Activated CD4-positive, alpha-beta T cell treated with anti-CD3 and anti-CD28 coated beads, Interleukin-2, Interleukin-6, amounts not matched to agents 100 ng/mL and 50 ng/mL, durations not matched to agents 16 hours and 8 hours (primary cell): ENCODE measurements at regions not wholly inside any gene's neighbourhood (a gene's known extent, or its start where the extent isn't known, plus 50 kb on each side); places are given as distances from the start of the nearest gene placed in this dataset.
A peak's percentile ranks its signal among the peaks of the same experiment; 100 is the strongest.
"Not testable (repeated sequence)": the region's sequence is repeated elsewhere in the genome, so short reads cannot be mapped to it uniquely, and the experiment has no call there.

ENCODE experiments used
- DNase-seq: peaks from one replicate; pipeline ENCODE4 v3.0.0-alpha.2; 2020

- not testable (repeated sequence) for DNase-seq
Measured at GRCh38 chr1:144140243-144140642, 168.5 kb upstream of the FAM72C start.

- not testable (repeated sequence) for DNase-seq
Measured at GRCh38 chr1:144105006-144105405, 133.2 kb upstream of the FAM72C start.

GRCh38 chr1:144104000-144104677 is 132.4 kb upstream of the FAM72C start:
- DNase-seq = peak; percentile 32

DNA sequence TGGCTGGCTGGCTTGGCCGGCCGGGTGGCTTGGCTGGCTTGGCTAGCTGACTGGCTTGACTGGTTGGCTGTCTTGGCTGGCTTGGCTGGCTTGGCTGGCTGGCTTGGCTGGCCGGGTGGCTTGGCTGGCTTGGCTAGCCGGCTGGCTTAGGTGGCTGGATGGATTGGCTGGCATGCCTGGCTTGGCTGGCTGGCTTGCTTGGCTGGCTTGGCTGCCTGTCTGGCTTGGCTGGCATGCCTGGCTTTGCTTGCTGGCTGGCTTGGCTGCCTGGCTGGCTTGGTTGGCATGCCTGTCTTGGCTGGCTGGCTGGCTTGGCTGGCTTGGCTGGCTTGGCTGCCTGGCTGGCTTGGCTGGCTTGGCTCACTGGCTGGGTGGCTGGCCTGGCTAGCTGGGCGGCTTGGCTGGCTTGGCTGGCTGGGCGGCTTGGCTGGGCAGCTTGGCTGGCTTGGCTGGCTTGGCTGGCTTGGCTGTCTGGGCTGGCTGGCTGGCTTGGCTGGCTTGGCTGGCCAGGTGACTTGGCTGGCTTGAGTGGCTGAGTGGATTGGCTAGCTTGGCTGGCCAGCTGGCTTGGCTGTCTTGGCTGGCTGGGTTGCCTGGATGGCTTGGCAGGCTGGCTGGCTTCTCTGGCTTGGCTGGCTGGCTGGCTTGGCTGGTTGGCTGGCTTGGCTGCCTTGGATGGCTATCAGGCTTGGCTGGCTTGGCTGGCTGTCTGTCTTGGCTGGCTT is 131.5 kb upstream of the FAM72C start:
- DNase-seq = peak; percentile 39

DNA sequence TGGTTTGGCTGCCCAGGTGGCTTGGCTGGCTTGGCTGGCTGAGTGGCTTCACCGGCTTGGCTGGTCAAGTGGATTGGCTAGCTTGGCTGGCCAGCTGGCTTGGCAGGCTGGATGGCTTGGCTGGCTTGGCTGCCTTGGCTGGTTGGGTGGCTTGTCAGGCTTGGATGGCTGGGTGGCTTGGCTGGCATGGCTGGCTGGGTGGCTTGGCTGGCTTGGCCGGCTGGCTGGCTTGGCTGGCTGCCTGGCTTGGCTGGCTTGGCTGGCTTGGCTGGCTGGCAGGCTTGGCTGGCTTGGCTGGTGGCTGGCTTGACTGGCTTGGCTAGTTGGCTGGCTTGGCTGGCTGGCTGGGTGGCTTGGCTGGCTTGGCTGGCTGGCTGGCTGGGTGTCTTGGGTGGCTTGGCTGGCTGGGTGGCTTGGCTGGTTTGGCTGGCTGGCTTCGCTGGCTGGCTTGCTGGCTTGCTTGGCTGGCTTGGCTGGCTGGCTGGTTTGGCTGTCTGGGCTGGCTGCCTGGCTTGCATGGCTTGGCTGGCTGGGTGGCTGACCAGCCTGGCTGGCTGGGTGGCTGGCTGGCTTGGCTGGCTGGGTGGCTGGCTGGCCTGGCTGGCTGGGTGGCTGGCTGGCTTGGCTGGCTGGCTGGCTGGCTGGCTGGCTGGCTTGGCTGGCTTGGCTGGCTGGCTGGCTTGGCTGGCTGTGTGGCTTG is 130.4 kb upstream of the FAM72C start:
- not testable (repeated sequence) for DNase-seq

GRCh38 chr1:144101397-144102045 is 129.7 kb upstream of the FAM72C start:
- peak; percentile 0 for DNase-seq

DNA sequence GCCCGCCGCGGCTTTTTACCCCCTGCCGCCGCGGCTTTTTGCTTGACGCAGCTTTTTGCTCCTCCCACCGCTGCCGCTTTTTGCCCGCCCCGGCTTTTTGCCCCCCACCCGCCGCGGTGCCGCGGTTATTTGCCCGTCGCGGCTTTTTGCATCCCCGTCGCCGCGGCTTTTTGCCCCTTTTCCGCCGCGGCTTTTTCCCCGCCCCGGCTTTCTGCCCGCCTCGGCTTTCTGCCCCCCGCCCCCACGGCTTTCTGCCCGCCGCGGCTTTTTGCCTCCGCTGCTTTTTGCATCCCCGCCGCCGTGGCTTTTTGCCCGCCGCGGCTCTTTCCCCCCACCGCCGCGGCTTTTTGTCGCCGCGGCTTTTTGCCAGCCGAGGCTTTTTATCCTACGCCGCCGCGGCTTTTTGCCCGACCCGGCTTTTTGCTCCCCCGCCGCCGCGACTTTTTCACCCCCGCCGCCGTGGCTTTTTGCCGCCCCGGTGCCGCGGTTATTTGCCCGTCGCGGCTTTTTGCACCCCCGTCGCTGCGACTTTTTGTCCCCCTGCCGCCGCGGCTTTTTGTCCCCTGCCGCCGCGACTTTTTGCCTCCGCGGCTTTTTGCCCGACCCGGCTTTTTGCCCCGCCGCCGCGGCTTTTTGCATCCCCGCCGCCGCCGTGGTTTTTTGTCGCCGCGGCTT is 105.5 kb upstream of the FAM72C start:
- peak; percentile 9 for DNase-seq

- DNase-seq = not testable (repeated sequence)
Measured at GRCh38 chr1:144076646-144077045, 104.9 kb upstream of the FAM72C start.

GRCh38 chr1:144070394-144071053 is 98.7 kb upstream of the FAM72C start:
- DNase-seq = not testable (repeated sequence)

GRCh38 chr1:144067042-144067441 is 95.3 kb upstream of the FAM72C start:
- not testable (repeated sequence) for DNase-seq

GRCh38 chr1:144066071-144066813 is 94.5 kb upstream of the FAM72C start:
- DNase-seq = not testable (repeated sequence)

DNA sequence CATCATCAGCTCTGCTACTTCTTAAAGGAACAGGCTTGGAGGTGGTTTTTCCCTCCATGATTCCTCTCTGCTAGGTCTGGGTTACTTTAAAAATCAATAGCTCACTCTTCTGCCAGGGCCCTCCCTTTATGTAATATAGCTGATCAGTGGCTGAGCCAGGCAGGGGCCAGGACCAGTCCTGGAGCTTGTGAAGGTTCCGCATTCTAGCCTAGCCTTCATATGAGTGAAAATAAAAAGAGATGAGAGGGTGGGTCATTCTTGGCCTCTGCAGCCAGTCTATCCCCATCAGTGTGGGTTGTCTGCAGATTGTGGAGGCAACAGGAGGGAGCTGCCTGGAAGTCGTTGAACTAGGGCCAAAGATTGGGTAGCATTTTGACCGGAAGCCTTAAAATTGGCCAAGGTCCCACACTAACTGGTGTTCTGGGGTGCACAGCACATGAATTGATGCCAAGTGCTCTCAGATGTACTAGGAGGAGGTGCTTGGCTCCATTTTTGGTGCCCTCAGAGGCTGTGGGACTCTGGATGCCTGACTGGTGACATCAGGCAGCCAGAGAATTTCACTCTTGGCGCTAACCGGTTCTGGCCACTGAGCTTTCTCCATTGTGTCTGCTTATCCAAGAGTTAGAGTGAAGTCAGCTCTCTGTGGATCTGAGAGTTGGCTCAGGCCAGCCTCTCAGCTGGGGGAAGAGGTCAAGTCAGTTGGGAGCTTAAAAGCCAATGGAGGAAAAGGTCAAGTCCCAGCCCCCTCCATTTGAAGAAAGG is 93.7 kb upstream of the FAM72C start:
- DNase-seq = not testable (repeated sequence)

DNA sequence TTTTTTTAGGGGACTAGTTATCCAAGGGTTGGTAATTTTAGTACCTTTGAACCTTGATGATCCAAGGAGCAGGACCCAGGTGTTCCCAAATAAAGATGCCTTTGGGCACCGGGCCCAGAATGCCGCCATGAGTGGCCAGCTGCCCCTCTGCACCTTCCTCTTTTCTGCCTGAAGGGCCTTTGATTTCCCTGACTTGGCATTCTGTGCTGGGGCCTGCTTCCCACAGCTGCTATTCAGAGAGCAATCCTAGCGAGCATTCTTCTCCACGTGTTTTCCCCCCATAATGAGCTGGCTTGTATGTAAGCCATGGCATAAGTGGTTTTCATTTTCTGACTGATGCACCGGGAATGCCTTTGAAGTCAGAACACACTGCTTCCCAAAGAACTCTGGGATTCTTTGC is 77.6 kb upstream of the FAM72C start:
- DNase-seq = not testable (repeated sequence)

DNA sequence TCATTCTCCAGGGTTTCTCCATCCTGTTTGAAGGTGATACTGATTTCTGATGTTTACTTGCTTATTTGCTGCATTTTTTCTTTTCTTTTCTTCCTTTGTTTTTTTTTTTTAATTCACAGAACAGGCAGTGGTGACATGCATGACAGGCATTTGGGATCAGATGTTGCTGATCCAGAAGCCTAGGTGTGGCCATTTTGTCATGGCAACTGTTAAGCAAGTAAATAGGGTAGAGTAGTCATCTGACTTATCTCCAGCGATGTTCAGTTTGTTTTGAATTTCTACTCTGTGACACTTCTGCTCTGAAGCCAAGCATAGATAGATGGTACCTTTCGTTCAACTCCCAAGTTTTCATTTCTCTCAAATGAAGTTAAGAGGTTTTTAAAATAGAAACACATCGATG is 74.9 kb upstream of the FAM72C start:
- not testable (repeated sequence) for DNase-seq

- peak; percentile 63 for DNase-seq
Measured at GRCh38 chr1:144045751-144046546, 74.2 kb upstream of the FAM72C start.

DNA sequence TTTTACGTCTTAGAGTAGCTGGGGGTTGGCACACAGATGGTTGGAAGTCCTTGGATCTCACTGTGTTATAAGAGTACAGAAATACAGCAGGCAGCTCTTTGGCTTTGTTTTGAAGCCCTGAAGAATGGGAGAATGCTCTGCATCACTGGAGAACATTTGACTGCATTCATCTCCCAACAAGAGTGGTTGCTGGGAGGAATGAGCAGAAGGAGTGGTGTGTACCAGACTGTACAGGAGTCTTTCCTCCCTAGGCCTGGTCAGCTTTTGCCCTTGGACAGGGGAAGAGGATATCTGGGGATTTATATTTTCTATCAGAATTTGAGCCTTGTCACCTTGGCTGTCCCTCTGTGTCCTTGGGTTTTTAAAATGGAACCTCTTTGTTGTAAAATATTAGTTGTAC is 70.5 kb upstream of the FAM72C start:
- DNase-seq = not testable (repeated sequence)

DNA sequence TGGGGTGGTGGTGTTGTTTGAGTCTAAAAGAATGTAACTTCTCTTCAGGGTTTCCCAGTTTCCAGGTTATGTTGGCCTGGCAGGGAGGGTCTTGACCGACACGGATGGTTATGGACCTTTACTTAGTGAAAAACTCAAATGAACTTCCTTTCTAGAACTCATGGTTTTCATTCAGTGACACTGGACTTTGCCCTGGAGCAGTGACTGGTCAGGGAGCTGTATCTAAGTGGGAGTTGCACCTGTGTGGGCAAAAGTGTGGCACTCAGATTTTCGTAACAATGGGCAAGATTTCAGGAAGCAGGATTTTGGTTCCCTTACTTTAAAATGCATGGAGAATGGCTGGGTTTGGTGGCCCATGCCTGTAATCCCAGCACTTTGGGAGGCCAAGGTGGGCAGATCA is 68.5 kb upstream of the FAM72C start:
- not testable (repeated sequence) for DNase-seq

DNA sequence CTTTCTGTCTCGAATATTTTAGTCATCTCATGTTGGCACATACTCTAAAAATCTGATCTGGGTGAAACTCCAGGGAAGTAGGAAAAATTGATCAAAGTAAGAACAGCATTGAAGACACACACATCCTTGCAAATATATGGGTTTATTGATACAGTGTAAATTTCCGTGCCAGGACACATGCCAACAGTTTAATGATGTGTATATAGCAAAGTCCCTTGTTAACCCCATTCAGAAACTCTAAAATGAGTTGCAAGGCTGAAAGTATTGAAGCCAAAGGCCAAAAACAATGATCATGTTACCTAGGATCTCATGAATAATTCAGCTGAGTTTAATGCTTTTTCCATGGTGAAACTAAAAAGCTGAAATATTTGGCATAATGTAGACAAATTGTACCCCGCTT is 62.3 kb upstream of the FAM72C start:
- DNase-seq = not testable (repeated sequence)

DNA sequence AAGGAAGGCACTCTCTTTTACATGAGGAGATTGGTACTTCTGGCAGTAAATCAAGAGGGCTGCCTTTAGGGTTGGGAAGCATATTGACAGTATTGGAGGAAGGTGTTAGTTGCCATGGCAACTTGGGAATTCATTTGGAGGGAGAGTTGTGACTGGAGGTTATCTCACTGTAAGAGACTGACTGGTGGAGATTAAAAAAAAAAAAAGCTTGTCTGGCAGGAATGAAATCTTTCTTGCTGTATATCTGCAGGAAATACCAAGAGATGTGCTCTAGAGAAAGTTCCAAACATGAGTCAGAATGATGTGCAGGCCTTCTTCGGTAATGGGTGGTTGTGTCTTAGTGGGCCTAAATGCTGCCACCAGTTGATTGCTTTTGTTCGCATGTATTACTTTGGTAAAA is 59.8 kb upstream of the FAM72C start:
- DNase-seq = not testable (repeated sequence)

- DNase-seq = not testable (repeated sequence)
Measured at GRCh38 chr1:144026022-144026421, 54.2 kb upstream of the FAM72C start.
